Activated CD8-positive, alpha-beta memory T cell treated with anti-CD3 and anti-CD28 coated beads, Interleukin-2, amount 50 U/mL, for 1 hour (primary cell): ENCODE measurements at regions not wholly inside any gene's neighbourhood (a gene's known extent, or its start where the extent isn't known, plus 50 kb on each side); places are given as distances from the start of the nearest gene placed in this dataset.
"Not testable (repeated sequence)": the region's sequence is repeated elsewhere in the genome, so short reads cannot be mapped to it uniquely, and the experiment has no call there.

Experiments
- DNase-seq: peaks from one replicate; pipeline ENCODE4 v3.0.0-alpha.2; 2020; ENCODE audit errors: extremely low read depth

DNA sequence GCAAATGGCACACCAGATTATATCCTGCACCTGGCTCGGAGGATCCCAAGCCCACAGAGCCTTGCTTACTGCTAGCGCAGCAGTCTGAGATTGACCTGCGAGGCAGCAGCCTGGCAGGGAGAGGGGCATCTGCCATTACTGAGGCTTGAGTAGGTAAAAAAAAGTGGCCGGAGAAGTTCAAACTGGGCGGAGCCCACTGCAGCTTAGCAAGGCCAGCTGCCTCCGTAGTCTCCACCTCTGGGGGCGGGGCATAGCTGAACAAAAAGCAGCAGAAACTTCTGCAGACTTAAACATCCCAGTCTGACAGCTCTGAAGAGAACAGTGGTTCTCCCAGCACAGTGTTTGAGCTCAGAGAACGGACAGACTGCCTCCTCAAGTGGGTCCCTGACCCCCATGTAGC is 85.4 kb upstream of the TMEM170B start:
- not testable (repeated sequence) for DNase-seq

DNA sequence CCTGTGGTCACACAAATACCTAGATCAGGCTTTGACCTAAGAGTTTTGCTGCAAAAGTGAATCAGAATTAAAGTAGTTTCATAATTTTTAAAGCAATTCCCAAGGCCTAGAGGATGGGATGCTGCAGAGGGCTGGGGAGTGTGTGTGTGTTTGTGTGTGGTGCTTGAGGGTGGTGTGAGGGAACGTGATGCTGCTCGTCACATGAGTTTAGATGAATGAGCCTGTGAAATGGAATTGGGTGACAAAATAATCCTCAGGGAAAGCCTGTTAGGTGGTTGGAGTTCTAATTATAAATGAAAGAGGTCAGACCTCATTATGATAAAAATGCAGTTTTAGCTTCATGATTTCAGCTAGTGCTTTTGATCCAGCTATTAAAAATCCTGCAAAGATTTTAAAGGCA is 87.5 kb upstream of the TMEM170B start:
- DNase-seq: no peak

DNA sequence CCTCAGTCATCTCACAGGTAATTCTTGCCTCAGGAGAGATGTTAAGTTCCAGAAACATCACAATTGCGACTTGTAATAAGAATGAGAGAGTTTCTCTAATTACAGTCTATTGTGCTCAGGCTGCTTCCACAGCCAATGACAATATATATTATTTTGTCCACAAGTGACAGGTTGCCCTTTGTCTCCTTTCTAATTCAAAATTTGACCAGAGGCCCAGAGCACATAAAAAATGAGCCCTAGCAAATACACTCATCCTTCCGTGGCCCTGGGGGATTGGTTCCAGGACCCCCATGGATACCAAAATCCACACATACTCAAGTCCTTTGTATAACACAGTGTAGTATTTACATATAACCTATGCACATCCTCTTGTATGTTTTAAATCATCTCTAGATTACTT is 88.1 kb upstream of the TMEM170B start:
- DNase-seq: no peak

DNA sequence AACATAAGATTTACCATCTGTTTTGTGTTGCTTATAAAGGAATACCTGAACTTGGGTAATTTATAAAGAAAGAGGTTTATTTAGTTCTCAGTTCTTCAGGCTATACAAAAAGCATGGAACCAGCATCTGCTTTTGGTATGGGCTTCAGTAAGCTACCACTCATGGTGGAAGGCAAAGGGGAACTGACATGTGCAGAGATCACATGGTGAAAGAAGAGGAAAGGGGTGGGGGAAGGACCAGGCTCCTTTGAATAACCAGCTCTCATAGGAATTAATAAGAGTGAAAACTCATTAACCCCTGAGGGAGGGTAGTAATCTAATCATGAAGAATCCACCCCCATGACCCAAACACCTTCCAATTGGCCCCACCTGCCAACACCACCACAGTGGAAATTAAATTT is 89.5 kb upstream of the TMEM170B start:
- DNase-seq: no peak

DNA sequence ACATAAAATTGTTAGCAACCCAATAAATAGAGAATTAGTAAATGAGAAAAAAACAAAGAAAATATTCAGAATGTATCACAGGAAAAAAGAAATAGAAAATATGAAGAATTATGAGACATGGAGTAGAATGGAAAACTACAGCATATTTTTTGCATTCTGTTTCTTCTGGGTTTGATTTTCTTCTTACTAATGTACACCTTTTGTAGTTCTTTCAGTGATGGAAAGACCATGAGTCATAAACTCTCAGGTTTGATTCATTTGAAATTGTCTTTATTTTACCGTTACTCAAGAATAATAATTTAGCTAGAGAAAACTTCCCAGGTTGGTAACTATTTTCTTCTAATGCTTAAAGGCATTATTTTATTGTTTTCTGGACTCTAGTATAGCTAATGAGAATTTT is 90.3 kb upstream of the TMEM170B start:
- DNase-seq: no peak

DNA sequence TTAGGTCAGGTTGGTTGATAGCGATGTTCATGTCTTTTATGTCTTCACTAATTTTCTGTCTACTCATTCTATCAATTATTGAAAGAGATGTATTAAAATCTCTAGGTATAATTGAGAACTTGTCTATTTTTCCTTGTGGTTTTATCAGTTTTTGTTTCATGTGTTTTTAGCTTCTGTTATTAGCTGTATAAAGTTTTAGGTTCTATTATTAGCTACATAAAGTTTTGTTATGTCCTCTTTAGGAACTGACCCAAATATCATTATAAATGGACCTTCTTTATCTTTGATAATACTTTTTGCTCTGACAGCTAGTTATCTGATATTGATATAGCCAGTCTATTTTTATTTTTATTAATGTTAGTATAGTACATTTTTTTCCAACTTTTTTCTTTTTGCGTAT is 92.4 kb upstream of the TMEM170B start:
- no peak for DNase-seq

DNA sequence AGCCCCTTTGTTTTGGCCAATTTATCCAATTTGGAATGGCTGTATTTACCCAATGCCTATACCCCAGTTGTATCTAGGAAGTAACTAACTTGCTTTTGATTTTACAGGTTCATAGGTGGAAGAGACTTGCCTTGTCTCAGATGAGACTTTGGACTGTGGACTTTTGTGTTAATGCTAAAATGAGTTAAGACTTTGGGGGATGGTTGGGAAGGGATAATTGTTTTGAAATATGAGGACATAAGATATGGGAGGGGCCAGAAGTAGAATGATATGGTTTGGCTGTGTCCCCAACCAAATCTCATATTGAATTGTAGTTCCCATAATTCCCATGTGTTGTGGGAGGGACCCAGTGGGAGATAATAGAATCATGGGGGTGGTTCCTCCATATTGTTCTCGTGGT is 94.4 kb upstream of the TMEM170B start:
- DNase-seq: not testable (repeated sequence)

DNA sequence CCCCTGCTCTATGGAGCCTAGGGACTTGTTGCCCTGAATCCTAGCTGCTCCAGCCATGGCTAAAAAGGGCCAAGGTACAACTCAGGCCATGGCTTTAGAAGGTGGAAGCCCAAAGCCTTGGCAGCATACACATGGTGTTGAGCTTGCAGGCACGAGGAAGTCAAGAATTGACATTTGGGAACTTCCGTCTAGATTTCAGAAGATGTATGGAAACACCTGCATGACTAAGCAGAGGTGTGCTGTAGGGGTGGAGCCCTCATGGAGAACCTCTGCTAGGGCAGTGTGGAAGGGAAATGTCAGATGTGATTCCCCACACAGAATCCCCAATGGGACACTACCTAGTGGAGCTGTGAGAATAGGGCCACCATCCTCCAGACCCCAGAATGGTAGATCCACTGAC is 95.1 kb upstream of the TMEM170B start:
- no peak for DNase-seq

DNA sequence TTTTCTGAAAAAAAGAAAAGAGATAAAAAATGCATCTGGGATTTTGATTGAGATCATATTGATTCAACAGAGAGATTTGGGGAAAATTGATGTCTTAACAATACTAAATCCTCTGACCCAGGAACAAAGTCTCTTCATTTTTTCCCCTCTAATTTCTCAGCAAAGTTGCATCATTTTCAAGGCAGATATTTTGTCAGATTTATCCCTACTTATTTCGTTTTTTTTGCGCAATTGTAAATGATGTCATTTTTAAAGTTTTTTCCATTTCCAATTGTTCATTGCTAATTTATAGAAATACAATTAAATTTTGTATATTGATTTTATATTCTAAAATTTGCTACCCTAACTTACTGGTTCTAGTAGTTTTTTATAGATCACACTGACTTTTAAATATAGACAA is 97.7 kb upstream of the TMEM170B start:
- DNase-seq: no peak

DNA sequence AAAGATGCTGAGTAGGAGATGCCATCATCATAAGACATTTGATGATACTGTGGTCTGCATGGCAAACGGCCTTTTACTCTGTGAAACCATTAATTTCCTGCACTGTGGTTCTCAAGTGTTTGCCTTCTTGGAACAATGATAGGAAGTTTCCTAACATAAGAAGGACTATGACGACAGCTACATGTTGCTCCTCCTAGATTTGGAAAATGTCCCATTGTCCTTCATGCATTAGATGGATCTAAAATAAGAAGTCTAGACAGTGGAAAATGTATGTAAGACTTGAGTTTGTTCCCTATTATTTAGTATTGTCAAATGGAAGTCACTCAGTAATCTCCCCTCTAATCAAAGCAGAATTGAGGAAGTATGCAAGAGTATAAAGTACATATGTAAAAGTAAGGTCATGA is 98.5 kb upstream of the TMEM170B start:
- DNase-seq: no peak

DNA sequence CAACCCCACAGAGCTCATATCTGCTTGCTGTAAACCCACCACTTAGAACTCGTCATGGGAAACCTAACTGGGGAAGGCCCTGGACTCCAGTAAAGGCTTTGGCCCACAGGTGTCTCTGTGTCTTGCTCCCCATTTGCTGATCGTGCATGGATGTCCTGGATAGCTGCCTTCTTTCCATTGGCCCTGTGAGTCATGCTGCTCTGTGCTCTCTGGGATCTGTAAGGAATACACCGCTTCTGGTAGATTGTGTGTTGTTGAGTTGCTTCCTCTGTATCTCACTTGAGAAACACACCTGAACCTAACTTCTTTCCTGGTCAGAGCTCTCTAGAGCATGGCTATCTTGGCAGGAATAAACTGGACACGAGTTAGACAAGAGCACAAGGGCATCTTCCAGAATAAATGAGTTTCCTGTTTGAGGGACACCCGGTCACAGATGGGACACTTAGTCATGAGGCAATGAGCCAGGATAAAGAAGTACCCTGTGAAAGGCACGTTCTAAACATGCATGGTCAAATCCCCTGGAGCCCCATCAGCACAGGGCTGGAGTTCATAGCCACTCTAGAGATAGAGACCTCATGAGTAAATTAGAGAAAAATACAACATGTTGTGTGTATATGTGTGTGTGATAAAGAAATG is 99.6 kb upstream of the TMEM170B start:
- no peak for DNase-seq

DNA sequence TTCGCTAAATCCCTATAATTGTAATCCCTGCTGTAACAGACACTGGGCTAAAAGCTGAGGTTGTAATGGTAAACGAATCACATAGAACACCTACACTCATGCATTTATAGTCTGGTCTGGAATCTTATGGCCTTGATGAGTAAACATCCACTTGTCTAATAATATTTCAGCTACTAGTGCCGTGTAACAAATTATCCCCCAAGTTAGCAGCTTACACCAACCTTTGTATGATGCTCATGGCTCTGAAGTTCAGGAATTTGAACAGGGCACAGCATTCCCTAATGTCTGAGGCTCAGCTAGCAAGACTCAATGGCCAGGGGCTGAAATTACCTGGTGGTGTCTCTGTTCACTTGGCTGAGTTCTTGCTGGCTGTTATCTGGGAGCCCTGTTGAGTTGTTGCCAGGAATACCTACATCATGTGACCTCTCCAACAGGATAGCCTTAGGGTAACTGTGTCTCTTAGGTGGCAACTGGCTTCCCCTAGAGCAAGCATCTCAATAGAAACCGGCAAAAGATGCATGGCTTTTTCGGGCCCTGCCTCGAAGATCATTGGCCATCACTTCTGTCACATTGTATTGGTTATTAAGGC is 100.9 kb upstream of the TMEM170B start:
- DNase-seq: no peak

DNA sequence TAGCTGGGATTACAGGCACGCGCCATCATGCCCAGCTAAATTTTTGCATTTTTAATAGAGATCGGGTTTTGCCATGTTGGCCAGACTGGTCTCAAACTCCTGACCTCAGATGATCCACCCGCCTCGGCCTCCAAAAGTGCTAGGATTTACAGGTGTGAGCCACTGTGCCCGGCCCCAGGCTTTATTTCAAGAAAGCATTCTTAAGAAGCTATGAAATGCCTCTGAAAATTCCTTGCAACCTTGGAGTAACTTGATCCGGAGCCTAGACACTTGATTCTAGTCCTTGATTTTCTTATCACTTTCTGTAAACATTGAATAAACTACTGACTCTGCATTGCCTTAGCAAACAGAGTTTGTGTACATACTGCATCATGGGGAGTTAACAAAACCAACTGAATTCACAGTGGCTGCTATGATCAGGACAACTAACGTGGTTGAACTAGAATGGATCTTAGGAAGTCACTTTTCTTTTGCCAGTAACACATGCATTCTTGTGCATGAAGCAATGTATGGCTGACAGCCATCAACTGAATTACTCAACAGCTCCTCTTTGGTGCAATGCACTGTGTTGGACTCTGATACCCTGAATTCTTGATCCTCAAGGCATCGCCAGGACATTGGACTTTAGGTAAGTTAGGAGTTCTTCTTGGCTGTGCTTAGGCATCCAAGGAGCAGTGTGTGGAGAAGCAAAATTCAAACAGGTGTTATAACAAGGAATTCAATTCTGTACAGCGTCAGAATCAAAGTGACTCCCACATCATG is 102.8 kb upstream of the TMEM170B start:
- DNase-seq: no peak

DNA sequence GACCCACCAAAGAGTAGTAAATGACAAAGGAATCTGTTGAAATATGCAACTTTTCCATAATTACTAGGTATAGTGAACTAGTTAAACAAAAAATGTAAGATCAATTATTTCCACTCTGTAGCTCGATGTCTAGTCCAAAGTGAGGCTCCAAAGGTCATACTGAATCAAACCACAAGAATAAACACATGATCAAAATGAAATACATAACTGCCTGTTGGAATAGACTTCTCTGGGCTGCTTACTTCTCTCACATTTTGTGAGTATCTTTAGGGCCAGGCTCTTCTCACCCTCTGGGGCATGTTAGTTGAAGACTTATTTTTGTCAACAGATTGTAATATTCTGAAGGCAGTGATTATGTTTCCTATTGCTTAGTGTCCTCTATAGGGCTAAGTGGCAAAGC is 103.7 kb upstream of the TMEM170B start:
- no peak for DNase-seq

DNA sequence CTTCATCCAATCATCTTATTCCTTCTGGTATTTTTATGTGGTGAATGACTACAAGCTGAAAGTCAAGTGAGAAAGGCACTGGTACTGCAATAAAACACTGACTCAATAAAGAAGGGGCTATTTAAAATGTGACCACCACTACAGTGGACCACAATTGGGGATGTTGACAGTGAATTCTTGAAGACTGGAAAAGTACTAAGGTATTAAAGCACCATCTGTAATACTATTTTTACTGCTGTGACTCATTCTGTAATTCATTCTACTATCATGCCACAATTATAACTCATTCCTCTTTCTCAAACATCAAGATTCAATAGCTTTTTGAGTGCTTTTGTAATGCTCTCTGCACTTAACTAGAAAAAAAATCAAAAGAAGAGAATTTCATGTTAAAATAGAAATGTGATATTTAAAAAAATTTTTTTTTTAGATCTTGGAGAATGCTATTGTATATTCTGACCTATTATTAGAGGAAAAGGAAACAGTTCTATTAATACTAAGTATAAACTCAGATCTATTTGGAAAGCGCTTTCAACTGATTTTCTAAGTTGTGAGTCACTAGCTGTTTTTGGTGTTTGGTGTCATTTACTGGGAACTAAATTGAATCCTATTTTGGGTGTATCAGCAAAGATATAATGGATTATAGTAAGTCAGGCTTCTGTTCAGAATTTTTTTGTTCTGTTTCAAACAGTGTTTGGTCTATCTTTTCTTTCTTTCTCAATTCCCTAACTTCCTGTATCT is 104.7 kb upstream of the TMEM170B start:
- DNase-seq: no peak

DNA sequence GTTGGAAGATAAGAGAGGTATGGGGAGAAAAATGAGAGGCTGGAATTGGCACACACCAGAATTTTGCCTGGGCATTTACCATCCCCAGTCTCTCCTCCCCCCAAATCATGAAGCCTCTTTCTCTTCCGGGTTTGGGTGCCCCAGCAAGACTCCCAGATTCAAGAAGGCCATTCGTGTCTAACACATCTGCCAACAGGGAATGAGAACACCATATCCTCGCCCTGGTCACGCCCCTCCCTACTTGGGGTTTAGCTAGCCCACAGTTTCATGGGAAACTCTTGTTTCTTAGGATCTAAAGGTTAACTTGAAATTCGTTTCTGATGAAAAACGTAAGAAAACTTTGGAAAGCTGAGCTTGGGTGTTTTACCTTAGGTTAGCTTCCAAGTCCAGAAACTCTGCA is 105.5 kb upstream of the TMEM170B start:
- no peak for DNase-seq

DNA sequence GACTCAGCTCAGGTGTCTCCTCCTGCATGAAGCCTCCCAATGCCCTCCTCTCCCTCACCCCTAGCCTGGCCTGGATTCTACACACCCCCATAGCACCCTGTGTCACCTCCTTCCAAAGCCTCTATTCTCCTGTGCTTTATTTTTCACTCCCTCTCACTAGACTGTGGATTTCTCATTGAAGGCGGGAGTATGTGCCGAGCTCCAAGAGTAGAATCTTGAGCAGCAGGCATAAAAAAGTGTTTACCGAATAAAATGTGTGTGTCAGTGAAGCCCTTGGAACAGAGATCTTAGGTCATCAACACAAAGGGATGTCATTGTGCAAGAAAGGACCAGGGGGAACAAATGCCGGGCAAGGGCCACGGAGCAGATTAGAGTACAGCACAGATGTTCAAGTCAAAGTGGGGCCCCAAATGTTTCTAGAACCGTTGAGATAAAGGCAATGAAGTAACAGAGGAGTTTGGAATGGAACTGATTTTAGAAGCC is 106.1 kb upstream of the TMEM170B start:
- no peak for DNase-seq

DNA sequence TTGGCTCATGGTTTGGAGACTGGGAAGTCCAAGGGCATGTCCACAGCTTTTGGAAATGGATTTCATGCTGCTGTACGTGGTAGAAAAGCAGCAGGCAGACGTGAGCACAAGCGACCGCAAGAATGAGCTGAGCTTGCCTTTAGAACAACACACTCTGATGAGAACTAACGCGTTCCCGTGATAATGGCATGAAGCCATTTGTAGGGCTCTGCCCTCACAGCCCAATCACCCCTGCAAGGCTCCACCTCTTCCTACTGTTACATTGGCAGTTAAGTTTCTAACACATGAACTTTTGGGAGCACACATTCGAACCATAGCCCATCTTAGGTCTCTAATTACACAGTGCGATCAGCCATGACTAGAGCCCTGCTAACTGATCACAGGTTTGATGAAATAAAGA is 107.5 kb upstream of the TMEM170B start:
- DNase-seq: no peak

DNA sequence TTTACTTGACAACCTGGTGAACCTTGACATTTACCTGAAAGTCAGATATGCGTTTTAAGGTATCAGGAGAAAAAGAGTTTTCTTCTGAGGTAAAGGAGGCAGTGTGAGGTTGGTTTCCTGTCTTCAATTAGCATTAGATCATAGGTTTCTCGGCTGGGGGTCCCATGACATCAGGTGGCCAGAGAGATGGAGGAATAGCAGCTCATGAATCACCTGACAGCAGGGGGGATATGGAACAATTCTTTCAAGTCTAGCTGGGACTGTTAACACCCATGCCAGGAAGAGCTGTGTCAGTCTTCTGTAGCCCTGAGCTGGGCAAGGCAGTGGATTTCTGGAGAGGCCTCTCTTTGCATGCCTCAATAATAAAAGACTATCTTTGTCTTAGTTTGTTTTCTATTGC is 108.0 kb upstream of the TMEM170B start:
- DNase-seq: no peak

DNA sequence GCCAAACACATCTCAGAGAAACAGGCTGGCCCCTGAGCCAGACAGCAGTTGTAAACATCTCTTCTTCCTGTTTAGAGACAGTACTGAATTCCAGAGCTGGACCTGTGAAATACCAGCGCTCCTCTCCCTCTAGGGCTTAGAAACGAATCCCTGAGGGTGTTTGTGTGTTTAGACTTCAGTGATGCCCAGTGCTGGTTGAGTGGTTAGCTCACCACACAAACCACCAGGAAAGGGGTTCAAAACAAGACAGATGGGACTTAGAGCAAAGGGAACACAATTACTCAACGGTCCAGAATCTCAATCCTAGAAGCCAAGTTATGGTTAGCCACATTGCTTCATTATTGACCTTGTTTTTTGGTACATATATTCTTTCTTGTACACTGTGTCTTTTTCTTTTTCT is 108.7 kb upstream of the TMEM170B start:
- DNase-seq: no peak

DNA sequence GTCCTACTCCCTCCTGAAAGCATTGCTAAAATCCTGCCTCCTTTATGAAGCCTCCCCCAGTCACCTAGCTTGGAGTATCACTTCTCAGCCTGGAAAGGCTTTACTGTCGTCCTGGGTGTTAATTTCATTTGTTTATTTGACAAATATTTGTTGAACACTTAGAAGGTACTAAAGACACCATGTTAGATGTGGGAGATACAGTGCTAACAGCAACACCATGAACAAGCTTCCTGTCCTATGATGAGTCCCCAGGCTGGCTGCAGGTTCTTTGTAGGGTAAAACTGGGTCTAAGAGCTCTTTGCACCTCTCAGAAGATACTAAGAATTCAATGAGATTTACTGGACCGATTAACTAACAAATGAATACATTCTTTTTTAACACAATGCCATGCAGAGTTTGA is 109.2 kb upstream of the TMEM170B start:
- no peak for DNase-seq

DNA sequence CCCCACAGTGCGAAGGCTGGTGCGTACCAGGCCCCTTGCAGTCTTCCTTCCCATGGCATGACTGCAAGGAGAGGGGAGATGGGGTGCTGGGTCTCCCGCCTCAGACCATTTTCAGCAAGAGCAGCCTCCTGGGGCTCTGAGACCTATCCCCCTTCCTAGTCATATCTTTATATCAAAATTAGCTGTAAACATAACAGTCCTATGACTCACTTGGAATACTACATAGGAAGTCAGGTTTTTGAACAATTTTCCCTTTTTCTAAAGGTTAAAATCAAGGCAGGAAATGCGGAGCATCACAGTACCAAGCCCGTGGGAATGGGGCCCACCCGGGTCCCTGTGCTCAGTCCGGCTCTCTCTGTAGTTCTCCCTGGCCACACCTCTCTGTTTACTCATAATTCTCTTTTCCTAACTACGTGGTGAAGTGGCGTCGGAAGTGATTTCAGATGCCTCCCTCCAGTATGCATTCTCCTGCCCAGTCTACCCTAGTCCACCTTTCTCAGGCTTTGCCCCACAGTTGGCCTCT is 109.8 kb upstream of the TMEM170B start:
- DNase-seq: no peak
